DND-41 (cell line): ENCODE measurements at regions not wholly inside any gene's neighbourhood (a gene's known extent, or its start where the extent isn't known, plus 50 kb on each side); places are given as distances from the start of the nearest gene placed in this dataset.

Experiments used
- ATAC-seq: fragments of 200-7000 bp; cut with Tn5 transposase; 3 replicates; pipeline ENCODE4 v1.9.1; 2021; ENCODE audit warnings: low read depth; ENCODE audit not compliant: insufficient read depth
- DNase-seq: peaks from one replicate; pipeline ENCODE4 v3.0.0-alpha.2; 2020
- H2AFZ ChIP-seq: 2 replicates; pipeline ENCODE4 v1.6.0; 2012; ENCODE audit warnings: low read depth, low read length
- H3K27ac ChIP-seq: 2 replicates; pipeline ENCODE4 v1.5.1; 2012; ENCODE audit warnings: low read length, inconsistent platforms
- H3K27me3 ChIP-seq: fragments of 200-600 bp; sonication (generic); 2 replicates; pipeline ENCODE4 v1.6.0; 2012; ENCODE audit warnings: low read length, mild to moderate bottlenecking, inconsistent platforms; ENCODE audit not compliant: insufficient read depth, poor library complexity
- H3K36me3 ChIP-seq: 2 replicates; pipeline ENCODE4 v1.5.1; 2012; ENCODE audit warnings: low read length, inconsistent platforms; ENCODE audit not compliant: insufficient read depth
- H3K4me1 ChIP-seq: 2 replicates; pipeline ENCODE4 v1.5.1; 2012; ENCODE audit warnings: mild to moderate bottlenecking, low read length; ENCODE audit not compliant: insufficient read depth
- H3K4me2 ChIP-seq: 2 replicates; pipeline ENCODE4 v1.6.0; 2012; ENCODE audit warnings: mild to moderate bottlenecking, moderate library complexity, low read length, inconsistent platforms; ENCODE audit not compliant: insufficient read depth
- H3K4me3 ChIP-seq, 2 experiments: fragments of 200-600 bp in 1 of 2; shearing (Covaris generic) in 1 of 2; 2 replicates each; pipeline ENCODE4 v1.5.1; 2012 to 2016; ENCODE audit warnings: inconsistent platforms in 2 of 2, low read length in 2 of 2, mild to moderate bottlenecking in 2 of 2, low read depth in 1 of 2, moderate library complexity in 1 of 2
- H3K79me2 ChIP-seq: 2 replicates; pipeline ENCODE4 v1.6.0; 2012; ENCODE audit warnings: low read length, inconsistent platforms; ENCODE audit not compliant: insufficient read depth
- H3K9ac ChIP-seq: 2 replicates; pipeline ENCODE4 v1.6.0; 2012; ENCODE audit warnings: low read depth, mild to moderate bottlenecking, inconsistent platforms, low read length, moderate library complexity
- H3K9me3 ChIP-seq: 2 replicates; pipeline ENCODE4 v1.5.1; 2012; ENCODE audit warnings: low read length, moderate library complexity, mild to moderate bottlenecking, inconsistent platforms; ENCODE audit not compliant: insufficient read depth, severe bottlenecking
- H4K20me1 ChIP-seq: 2 replicates; pipeline ENCODE4 v1.6.0; 2012; ENCODE audit warnings: low read length; ENCODE audit not compliant: insufficient read depth
- EZH2 ChIP-seq: IDR thresholded peaks from 3 replicates; pipeline ENCODE4 v1.6.1; 2012; ENCODE audit warnings: borderline replicate concordance, low read depth, mild to moderate bottlenecking, moderate library complexity, low read length, inconsistent platforms; ENCODE audit not compliant: severe bottlenecking
- TF ChIP-seq, protein P1 (sequence below): IDR thresholded peaks from 2 replicates; pipeline ENCODE4 v1.5.1; 2012; ENCODE audit warnings: borderline replicate concordance, low read length, moderate library complexity, mild to moderate bottlenecking; ENCODE audit not compliant: poor library complexity, severe bottlenecking; ENCODE audit errors: extremely low read depth

DNA sequence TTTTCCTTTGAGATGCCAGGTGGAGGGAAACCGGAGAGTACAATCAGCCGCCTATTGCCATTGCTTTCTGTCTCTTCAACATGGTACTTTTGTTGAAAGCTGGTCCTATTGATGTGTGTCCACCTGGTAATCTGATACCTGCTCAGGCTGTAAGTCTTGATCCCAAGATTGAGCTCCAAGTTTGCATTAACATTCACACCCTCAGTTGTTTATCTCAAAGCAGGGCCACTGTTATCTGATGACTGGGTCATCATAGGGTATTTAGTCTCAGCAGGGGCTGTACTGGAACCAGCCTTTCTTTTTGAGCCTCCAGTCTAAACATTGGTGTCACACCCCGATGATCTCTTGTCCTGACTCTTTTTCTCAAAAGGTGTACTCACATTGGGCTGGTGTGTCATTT, 370.3 kb upstream of the TOM1L1 start:
- DNase-seq (no peak), ATAC-seq (no peak)
- Histone ChIP-seq H3K36me3 (no peaks in the 10 kb centered on the region), H3K9ac (no peak overlapping the region), H3K4me1 (no peaks in the 10 kb centered on the region), H3K4me2 (no peak overlapping the region), H3K79me2 (no peaks in the 10 kb centered on the region), H2AFZ (no peak overlapping the region), H4K20me1 (no peaks in the 10 kb centered on the region), H3K4me3 (no peak overlapping the region), H3K9me3 (no peaks in the 10 kb centered on the region), H3K27me3 (no peaks in the 10 kb centered on the region), H3K27ac (no peak overlapping the region)
- TF ChIP-seq, protein P1, sequence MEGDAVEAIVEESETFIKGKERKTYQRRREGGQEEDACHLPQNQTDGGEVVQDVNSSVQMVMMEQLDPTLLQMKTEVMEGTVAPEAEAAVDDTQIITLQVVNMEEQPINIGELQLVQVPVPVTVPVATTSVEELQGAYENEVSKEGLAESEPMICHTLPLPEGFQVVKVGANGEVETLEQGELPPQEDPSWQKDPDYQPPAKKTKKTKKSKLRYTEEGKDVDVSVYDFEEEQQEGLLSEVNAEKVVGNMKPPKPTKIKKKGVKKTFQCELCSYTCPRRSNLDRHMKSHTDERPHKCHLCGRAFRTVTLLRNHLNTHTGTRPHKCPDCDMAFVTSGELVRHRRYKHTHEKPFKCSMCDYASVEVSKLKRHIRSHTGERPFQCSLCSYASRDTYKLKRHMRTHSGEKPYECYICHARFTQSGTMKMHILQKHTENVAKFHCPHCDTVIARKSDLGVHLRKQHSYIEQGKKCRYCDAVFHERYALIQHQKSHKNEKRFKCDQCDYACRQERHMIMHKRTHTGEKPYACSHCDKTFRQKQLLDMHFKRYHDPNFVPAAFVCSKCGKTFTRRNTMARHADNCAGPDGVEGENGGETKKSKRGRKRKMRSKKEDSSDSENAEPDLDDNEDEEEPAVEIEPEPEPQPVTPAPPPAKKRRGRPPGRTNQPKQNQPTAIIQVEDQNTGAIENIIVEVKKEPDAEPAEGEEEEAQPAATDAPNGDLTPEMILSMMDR: no peak
- no peak for TF ChIP-seq EZH2

DNA sequence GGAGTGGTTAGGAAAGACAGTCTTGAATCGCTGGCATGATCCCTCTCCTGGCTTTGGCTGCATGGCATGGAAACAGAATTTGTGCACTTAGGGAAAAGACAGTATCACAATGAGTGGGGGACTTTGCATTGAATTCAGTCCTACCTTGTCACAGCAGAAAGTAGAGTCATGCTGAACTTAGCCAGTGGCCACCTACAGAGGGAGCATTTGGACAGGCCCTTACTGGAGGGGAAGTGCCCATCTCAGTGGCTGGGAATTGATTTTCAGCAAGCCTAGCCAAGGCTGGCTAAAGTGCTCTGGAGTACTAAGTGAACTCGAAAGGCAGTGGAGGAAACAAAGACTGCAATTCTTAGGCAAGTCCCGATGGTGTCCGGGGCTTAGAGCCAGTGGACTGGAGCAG, 364.3 kb upstream of the TOM1L1 start:
- Histone ChIP-seq H4K20me1 (no peaks in the 10 kb centered on the region), H3K4me2 (no peak overlapping the region), H3K9ac (no peak overlapping the region), H3K4me3 (no peak overlapping the region), H3K27ac (no peak overlapping the region), H3K79me2 (no peaks in the 10 kb centered on the region), H3K9me3 (no peaks in the 10 kb centered on the region), H2AFZ (no peak overlapping the region), H3K36me3 (no peaks in the 10 kb centered on the region), H3K4me1 (no peaks in the 10 kb centered on the region), H3K27me3 (no peaks in the 10 kb centered on the region)
- ATAC-seq (no peak), DNase-seq (no peak)
- no peak for TF ChIP-seq EZH2
- TF ChIP-seq, protein P1: no peak

DNA sequence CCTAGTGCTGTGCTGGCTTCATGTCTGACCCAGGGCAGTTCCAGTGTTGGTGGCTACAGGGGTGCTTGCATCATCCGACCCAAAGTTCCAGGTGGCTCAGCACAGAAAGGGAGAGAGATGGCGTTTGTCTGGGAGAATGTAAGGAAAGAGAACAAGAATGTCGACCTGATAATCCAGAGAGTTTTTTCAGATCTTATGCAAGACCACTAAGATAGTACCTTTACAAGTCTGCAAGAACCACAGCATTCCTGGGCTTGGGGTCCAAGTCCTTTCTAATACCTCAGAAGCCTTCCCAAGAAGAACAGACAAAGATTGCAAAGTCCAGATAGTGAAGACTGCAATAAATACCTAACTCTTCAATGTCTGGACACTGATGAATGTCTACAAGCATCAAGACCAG, 363.0 kb upstream of the TOM1L1 start:
- Histone ChIP-seq H3K79me2 (no peaks in the 10 kb centered on the region), H3K9ac (no peak overlapping the region), H3K4me3 (no peak overlapping the region), H3K27ac (no peak overlapping the region), H4K20me1 (no peaks in the 10 kb centered on the region), H3K36me3 (no peaks in the 10 kb centered on the region), H3K27me3 (no peaks in the 10 kb centered on the region), H3K4me2 (no peak overlapping the region), H2AFZ (no peak overlapping the region), H3K4me1 (no peaks in the 10 kb centered on the region), H3K9me3 (no peaks in the 10 kb centered on the region)
- no peak for DNase-seq
- ATAC-seq: no peak
- TF ChIP-seq, protein P1: no peak
- no peak for TF ChIP-seq EZH2

DNA sequence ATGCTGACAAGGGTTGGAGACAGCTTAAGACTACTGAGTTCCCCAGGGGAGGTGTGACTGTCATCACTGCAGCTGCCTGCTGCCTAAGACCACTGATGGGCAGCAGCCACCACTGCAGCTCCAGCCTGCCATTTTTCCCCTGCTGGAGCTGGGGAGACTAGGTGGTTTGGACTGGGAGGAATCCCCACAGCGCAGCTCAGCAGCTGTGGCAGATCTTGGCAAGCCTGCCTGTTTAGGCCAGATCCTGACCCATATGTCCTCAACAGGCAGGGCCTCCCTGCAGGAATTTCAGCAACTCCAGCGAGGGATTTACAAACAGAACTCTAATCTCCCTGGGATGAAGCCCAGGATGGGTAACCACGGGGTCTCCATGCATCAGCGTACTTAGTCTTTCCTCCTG, 356.4 kb upstream of the TOM1L1 start:
- no peak overlapping the region for H3K9ac ChIP-seq
- H3K4me1 ChIP-seq: no peaks in the 10 kb centered on the region
- no peak for TF ChIP-seq EZH2
- TF ChIP-seq, protein P1: no peak
- no peaks in the 10 kb centered on the region for H4K20me1 ChIP-seq
- H3K79me2 ChIP-seq: no peaks in the 10 kb centered on the region
- ATAC-seq (no peak), DNase-seq (no peak)
- no peaks in the 10 kb centered on the region for H3K9me3 ChIP-seq
- no peaks in the 10 kb centered on the region for H3K27me3 ChIP-seq
- H3K4me3 ChIP-seq: no peak overlapping the region
- no peak overlapping the region for H3K27ac ChIP-seq
- H3K4me2 ChIP-seq: no peak overlapping the region
- H3K36me3 ChIP-seq: no peaks in the 10 kb centered on the region
- H2AFZ ChIP-seq: no peak overlapping the region
